PC-9 (cell line): ENCODE measurements at regions not wholly inside any gene's neighbourhood (a gene's known extent, or its start where the extent isn't known, plus 50 kb on each side); places are given as distances from the start of the nearest gene placed in this dataset.

Experiments
- BruUV-seq: library from RNA; stranded (reverse); fragments of 400-500 nt; replicated peaks from 2 replicates; lab custom pipeline; 2021; lab: Mats Ljungman, UMichigan
- CTCF ChIA-PET: fragments of 300-600 bp; sonication (Branson Sonifier 250); formaldehyde crosslinking; loops from one replicate; lab custom pipeline; 2022; ENCODE audit warnings: antibody characterized with exemption; lab: Charles Lee
- POLR2A ChIA-PET: fragments of 300-600 bp; sonication (Branson Sonifier 250); formaldehyde crosslinking; loops from one replicate; lab custom pipeline; 2022; ENCODE audit warnings: antibody characterized with exemption; ENCODE audit not compliant: unreplicated experiment; lab: Charles Lee
- DNase-seq, 2 experiments: peaks; one replicate each; pipeline versions ENCODE4 v3.0.0 to v3.0.0-alpha.2; 2015 to 2022; ENCODE audit warnings: mixed read lengths in 1 of 2
- H2AFZ ChIP-seq: fragments of 200-600 bp; sonication (generic); 2 replicates; pipeline ENCODE4 v1.8.1; 2017; ENCODE audit warnings: antibody characterized with exemption
- H3F3A ChIP-seq: fragments of 200-600 bp; sonication (generic); 2 replicates; pipeline ENCODE4 v1.8.1; 2017; ENCODE audit warnings: antibody characterized with exemption, mild to moderate bottlenecking, low read depth; ENCODE audit not compliant: insufficient read depth
- H3K27ac ChIP-seq: fragments of 200-600 bp; sonication (generic); 2 replicates; pipeline ENCODE4 v1.6.1; 2016; ENCODE audit warnings: mixed run types
- H3K27me3 ChIP-seq: fragments of 200-600 bp; sonication (generic); 2 replicates; pipeline ENCODE4 v1.6.1; 2016; ENCODE audit warnings: low read depth, mixed run types; ENCODE audit not compliant: insufficient read depth
- H3K36me3 ChIP-seq: fragments of 200-600 bp; sonication (generic); 2 replicates; pipeline ENCODE4 v1.6.1; 2016; ENCODE audit warnings: low read depth, mixed run types
- H3K4me1 ChIP-seq: fragments of 200-600 bp; sonication (generic); replicated peaks from 2 replicates; pipeline ENCODE4 v1.6.1; 2016; ENCODE audit warnings: mixed run types; ENCODE audit not compliant: insufficient read depth
- H3K4me2 ChIP-seq: fragments of 200-600 bp; sonication (generic); 2 replicates; pipeline ENCODE4 v1.6.1; 2017; ENCODE audit warnings: mixed run types
- H3K4me3 ChIP-seq: fragments of 200-600 bp; sonication (generic); 2 replicates; pipeline ENCODE4 v1.6.1; 2016; ENCODE audit warnings: mixed run types
- H3K79me2 ChIP-seq: fragments of 200-600 bp; sonication (generic); 2 replicates; pipeline ENCODE4 v1.6.1; 2017; ENCODE audit warnings: low read depth, mixed run types
- H3K9me2 ChIP-seq: fragments of 200-600 bp; sonication (generic); 2 replicates; pipeline ENCODE4 v1.8.1; 2017; ENCODE audit warnings: mild to moderate bottlenecking; ENCODE audit not compliant: insufficient read depth
- H3K9me3 ChIP-seq: fragments of 200-600 bp; sonication (generic); 2 replicates; pipeline ENCODE4 v1.8.1; 2016; ENCODE audit warnings: low read depth; ENCODE audit not compliant: insufficient read depth
- H4K20me1 ChIP-seq: fragments of 200-600 bp; sonication (generic); 2 replicates; pipeline ENCODE4 v1.8.1; 2017; ENCODE audit not compliant: insufficient read depth
- CTCF ChIP-seq: fragments of 200-600 bp; sonication (generic); conservative IDR thresholded peaks from 2 replicates; pipeline ENCODE4 v1.6.1; 2017; ENCODE audit warnings: mixed run types, antibody characterized with exemption, mild to moderate bottlenecking, moderate library complexity
- EZH2 ChIP-seq: fragments of 200-600 bp; sonication (generic); IDR thresholded peaks from 2 replicates; pipeline ENCODE4 v1.8.0; 2017; ENCODE audit warnings: antibody characterized with exemption, low read depth
- intact Hi-C: fragments of 100-400 bp; cut with micrococcal nuclease; formaldehyde crosslinking; loops from one replicate; pipeline ENCODE4 v1.10.0; 2022; ENCODE audit not compliant: unreplicated experiment

DNA sequence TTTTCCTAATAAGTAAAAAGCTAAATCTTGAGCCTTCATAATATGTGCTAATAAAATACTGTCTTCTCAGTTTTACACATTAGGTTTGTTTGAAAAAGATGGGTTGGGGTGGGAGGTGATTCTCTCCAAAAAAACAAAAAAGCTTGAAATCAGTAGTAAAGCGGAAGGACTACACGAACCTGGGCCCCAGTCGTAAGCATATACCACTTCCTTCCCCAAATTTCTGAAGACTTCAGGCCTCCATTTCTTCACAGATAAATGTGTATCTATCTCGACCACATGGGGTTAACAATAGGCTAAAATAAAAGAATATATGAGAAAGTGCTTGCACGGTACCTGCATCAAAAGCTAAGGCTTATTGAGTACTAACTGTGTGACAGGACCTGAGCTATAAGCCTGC is 51.6 kb upstream of the PAX2 start:
- Histone ChIP-seq H3K36me3 (no peaks in the 10 kb centered on the region), H3K4me2 (no peak overlapping the region), H3K4me1 (no peaks in the 10 kb centered on the region), H3K27me3 (peaks cover 49% of the 10 kb centered on the region), H2AFZ (no peak overlapping the region), H3K79me2 (no peaks in the 10 kb centered on the region), H3K4me3 (no peak overlapping the region), H3F3A (no peaks in the 10 kb centered on the region), H4K20me1 (no peaks in the 10 kb centered on the region), H3K27ac (no peak overlapping the region), H3K9me3 (no peaks in the 10 kb centered on the region), H3K9me2 (no peaks in the 10 kb centered on the region)
- DNase-seq, result no peak
- ChIA-PET CTCF (no interaction called here), POLR2A (no interaction called here)
- BruUV-seq, result no TSS peak
- TF ChIP-seq CTCF (no peak), EZH2 (no peak)
- intact Hi-C loops, result no loop called here
